NCI-H2171 treated with DMSO at 0.1 percent for 48 hours (cell line): ENCODE measurements at regions not wholly inside any gene's neighbourhood (a gene's known extent, or its start where the extent isn't known, plus 50 kb on each side); places are given as distances from the start of the nearest gene placed in this dataset.
"Not testable (repeated sequence)": the region's sequence is repeated elsewhere in the genome, so short reads cannot be mapped to it uniquely, and the experiment has no call there.

Experiments used
- DNase-seq: peaks from one replicate; lab custom pipeline; 2025; lab: John Stamatoyannopoulos, UW

DNA sequence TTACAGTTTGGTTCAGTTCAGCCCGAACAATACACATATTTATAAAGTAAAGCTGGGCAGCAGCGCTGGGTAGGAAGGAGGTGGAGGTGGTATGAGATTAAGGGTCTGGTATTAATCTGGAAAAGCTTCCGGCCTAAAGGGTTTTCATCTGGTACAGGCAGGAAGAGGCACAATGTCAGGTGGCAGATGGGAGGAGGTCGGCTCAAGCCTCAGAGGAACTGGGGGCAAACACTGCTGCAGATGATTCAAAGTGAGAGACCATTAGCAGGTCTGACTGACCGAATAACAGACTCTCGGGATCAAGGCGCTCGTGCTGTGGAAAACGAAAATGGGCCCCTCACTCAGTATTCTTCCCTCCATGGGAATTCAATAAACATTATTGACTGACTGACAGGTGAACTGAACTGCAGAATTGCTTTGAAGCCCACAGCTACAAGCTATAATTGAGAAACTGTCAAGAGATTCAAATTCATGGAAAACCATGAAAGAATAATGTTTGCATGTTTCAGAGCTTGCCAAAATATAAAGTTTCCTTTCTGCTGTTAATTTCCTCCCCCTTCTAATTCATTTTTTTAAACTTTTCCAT is 75.3 kb downstream of the TMEM167A start:
- no peak for DNase-seq

GRCh38 chr5:83000922-83001321 is 76.3 kb downstream of the TMEM167A start:
- DNase-seq, result no peak

DNA sequence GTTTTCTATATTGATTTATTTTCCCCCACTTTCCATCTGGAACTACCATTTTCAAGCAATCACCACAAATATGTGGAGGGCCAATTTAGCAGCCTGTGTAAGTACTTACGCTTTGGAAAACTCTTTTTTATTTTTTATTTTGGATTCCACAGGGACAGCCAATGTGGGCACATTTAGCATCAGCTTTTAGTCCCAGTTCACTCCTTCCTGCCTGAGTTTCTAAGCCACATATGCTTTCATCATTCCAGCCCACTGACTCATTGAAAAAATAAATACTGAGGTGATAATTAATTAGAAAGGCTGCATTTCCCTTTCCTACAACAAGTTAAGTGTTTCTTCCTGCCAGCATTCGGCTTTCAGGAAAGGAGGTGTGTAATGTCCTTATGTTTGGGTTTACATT is 76.8 kb downstream of the TMEM167A start:
- no peak for DNase-seq

- DNase-seq, result no peak
Measured at GRCh38 chr5:82993416-82993815, 83.8 kb downstream of the TMEM167A start.

DNA sequence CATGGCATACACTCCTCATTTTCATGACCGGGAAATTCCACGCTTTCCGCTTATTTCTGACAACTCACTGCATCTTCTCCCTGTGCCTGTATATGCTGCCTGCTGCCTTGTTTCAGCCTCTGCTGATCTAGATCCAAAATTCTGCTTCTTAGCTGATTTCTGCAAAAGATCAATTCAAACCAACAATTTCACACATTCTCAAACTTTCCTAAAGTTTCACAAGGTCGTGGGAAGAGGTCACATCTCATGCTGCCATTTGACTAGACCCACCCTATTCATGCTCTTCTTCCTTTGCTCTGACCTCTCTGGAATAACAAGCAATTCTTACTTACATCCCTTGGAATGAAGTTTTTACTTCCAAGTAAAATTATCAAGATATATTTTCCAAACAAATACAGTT is 84.5 kb downstream of the TMEM167A start:
- no peak for DNase-seq

DNA sequence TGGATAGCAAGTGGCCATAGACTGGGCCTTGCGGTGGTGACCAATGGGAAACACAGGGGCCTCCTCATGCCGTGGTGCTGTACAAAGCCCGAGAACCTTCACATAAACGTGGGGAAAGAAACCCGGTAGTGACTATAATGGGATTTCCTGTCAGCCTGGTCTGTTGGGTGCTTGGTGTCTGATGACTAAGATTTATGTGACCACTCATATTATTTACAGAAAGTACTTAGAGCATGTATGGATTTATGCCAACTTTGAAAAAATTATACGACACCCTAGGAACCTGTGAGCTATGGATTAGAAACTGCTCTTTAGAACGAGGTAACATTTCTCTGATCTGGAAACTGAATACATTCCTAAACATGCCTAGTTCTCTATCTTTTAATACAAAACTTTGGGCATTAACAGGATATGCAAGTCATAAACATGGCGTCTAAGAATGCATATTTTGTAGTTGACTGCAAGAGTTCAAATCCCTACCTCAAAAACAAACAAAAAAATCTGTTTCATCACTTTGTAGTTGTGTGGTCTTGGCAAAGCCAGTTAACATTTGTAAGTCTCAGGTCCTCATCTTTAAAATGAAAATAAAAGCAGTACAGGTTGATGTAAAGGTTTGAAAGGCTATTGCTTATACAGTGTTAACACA is 85.4 kb downstream of the TMEM167A start:
- DNase-seq, result no peak

DNA sequence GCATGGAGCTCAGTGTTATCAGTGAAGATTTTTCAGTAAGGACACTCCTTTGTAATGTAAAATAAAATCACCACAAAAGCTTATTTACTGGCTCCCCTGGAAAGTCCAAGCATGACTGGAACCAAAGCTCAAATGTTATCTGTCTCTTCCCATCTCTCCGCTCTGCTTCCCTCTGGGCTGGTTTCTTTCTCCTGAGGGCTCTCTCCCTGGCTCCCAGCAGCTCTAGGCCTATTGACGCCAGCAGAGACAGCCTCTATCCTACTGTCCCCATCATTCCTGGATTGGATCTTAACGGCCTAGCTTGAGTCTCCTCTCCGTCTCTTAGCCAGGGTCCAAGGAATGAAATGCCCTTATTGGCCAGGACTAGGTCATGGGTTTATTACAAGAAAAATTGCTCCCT is 86.1 kb downstream of the TMEM167A start:
- DNase-seq, result no peak

DNA sequence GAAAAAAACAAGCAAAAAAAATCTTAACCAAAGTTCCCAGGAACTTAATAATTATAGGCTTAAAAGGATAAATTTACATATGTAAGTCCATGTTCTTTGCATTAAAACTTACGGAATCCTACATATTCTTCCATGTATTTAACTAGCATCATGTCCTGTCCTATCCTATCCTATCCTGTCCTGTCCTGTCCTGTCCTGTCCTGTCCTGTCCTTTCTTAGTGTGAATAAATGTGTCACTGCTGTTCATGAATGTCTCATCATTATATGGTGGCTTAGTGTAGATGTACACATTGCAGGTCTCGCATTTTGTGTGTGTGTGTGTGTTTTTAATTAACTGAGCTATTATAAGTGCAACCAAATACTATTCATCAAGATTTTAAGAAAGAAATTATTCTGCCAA is 90.0 kb downstream of the TMEM167A start:
- no peak for DNase-seq

- DNase-seq, result no peak
Measured at GRCh38 chr5:82986404-82986803, 90.8 kb downstream of the TMEM167A start.

GRCh38 chr5:82985763-82986162 is 91.4 kb downstream of the TMEM167A start:
- DNase-seq, result no peak

DNA sequence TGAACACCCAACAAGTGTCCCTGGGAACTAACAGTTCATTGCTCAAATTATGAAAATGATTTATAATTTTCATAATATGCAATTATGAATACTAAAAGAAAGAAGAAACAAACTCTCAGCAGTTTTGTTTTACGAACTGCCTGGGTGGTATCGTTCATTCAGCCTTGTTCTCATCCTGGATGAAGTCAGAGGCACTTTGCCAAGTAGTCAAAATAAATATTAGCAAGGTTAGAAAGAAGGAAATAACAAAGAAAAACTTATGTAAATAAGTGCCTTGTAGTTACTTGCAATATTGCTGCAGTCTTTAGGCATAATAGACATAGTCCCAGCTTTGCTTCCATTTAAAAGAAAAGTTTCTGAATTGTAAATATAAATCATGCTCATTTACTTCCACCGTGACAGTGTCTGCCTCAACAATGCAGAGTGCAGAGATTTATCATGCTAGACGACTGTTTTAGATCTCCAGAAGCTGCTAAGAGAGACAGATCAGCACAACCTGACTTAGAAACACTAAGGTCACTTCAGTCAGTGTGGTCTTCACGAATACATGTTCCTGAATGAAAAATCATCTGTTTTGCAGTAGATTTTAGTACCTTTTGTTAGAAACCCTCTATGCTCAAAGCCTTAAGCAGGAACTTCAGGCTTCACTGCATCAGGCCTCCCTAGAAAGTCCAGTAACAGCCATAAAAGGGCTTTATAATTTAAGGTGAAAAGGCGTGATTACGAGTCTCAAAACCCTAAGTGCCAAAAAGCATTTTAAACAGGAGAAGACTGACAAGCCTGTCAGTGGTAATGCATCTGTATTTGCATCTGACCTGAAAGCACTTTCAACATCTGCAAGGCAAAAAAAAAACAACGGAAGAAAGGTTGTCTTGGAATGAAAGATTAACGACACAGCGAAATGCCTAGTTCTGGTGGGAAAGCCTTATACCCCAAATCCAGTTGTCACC is 92.1 kb downstream of the TMEM167A start:
- DNase-seq, result no peak

GRCh38 chr5:82982846-82983245 is 94.3 kb downstream of the TMEM167A start:
- DNase-seq, result no peak

- not testable (repeated sequence) for DNase-seq
Measured at GRCh38 chr5:82976887-82977286, 100.3 kb downstream of the TMEM167A start.

- no peak for DNase-seq
Measured at GRCh38 chr5:82975812-82976211, 101.4 kb downstream of the TMEM167A start.

- no peak for DNase-seq
Measured at GRCh38 chr5:82975396-82975795, 101.8 kb downstream of the TMEM167A start.

DNA sequence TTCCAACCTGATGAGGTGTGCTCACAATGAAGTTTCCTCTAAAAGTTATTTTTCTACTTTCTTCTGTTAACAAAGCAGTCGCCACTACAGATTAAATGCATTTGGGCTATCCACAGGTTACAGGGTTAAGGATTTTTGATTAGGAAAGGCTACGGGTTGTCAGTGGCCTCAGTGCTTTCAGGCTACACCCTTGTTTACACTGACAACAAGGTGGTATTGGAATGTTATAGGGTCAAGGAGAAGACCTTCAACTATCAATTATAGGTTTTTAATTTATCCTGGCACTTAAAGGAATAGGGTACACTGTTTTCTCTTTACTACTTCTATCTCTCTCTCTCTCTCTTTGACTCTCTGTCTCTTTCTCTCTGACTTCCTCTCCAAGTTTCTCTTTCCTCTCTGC is 102.8 kb downstream of the TMEM167A start:
- DNase-seq, result not testable (repeated sequence)

- DNase-seq, result no peak
Measured at GRCh38 chr5:82971901-82972300, 105.3 kb downstream of the TMEM167A start.

DNA sequence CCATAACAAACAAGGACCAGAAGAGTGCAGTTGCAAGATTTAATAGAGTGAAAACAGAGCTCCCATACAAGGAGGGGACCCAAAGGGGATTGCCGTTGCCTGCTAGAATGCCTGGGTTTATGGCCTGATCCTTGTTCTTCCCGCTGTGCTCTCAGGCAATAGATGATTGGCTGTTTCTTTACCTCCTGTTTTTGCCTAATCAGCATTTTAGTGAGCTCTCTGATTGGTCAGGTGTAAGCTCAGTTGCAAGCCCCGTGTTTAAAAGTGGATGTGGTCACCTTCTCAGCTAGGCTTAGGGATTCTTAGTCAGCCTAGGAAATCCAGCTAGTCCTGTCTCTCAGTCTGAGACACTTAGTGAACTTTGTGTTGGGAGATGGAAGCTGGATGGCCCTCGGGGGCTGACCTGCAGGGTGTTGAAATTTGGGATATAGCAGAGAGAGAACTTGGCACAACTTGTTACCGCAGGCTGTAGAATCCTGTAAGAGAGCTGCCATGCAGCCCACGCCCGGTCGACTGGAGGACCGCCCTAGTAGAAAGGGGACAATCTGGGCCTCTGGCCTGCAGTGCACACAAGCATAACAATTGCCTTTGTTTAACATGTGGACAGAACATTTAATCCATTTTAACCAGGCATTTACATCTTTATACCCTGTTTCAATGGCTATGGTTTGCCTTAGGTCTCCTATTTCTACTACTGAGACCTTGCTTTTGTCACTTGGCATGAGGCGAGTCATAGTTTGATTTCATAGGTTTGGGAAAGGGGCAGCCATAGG is 106.0 kb downstream of the TMEM167A start:
- not testable (repeated sequence) for DNase-seq

- DNase-seq, result not testable (repeated sequence)
Measured at GRCh38 chr5:82969221-82969976, 107.8 kb downstream of the TMEM167A start.

DNA sequence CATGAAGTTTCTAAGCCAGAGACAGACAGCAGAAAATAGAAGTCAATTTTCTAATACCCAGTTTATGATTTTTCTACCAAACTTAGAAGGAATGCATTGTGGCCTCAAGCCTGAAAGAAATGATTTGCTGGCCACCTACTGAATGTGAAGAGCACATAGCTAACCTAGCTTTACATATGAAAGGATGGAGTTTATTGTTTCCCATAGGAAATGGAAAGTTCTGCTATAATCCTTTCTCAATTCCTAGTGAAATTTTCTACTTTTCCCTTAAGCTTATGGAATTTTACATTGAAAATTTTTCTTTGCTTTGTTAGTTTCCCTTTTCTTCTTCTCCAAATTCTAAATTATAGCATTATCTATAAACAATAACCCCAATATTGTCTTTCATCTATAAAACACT is 110.1 kb downstream of the TMEM167A start:
- no peak for DNase-seq

- DNase-seq, result no peak
Measured at GRCh38 chr5:82959466-82959865, 117.7 kb downstream of the TMEM167A start.
